ENCODE measurements at regions not wholly inside any gene's neighbourhood (a gene's known extent, or its start where the extent isn't known, plus 50 kb on each side); places are given as distances from the start of the nearest gene placed in this dataset.
"Not testable (repeated sequence)": the region's sequence is repeated elsewhere in the genome, so short reads cannot be mapped to it uniquely, and the experiment has no call there.

GRCh38 chr5:99733146-99733545 is 802.0 kb upstream of the FAM174A start:
- DNase-seq: not testable (repeated sequence)

- not testable (repeated sequence) for DNase-seq
Measured at GRCh38 chr5:99730653-99731052, 801.8 kb upstream of the CHD1 start.

- DNase-seq: no peak
Measured at GRCh38 chr5:99724732-99725290, 796.0 kb upstream of the CHD1 start.

GRCh38 chr5:99721506-99721905 is 792.7 kb upstream of the CHD1 start:
- DNase-seq: no peak

DNA sequence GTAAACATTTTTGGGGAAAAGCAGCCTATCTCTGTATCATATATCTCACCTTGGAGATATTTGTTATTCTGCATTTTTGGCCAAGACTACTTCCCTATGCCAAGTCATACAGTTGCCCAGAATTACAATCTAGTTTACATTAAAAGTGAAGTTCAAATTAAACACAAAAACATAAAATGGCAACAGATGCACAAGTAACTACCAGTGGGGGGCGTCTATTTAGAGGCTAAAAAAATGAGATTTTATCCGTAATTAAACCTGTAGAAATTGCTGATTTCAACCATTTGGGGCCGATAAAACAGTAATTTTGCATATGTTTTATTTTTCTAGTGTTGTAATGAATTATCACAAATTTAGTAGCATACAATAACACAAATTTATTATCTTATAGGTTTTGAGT is 787.1 kb upstream of the CHD1 start:
- DNase-seq: no peak

DNA sequence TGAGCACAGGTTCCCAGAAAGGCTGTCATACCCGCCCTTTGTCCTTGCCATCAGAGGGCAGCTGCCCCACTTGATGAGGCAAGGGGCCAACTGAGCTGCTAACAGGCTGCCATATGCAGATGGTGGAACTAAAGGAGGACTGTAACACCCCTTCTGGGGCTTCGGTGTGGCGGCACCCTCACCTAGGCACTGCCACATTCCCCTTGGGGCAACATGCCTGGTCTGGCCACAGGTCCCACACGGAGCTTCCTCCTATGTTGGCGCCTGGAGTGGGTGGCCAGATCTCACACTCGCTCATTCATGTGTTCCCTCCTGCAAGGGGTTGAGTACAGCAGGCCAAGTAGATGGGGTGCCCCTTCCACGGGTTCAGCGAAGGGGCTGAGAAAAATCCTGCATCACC is 777.4 kb upstream of the CHD1 start:
- DNase-seq: no peak

- DNase-seq: no peak
Measured at GRCh38 chr5:99702565-99702964, 773.8 kb upstream of the CHD1 start.

- no peak for DNase-seq
Measured at GRCh38 chr5:99694884-99695283, 766.1 kb upstream of the CHD1 start.

GRCh38 chr5:99686538-99686937 is 757.7 kb upstream of the CHD1 start:
- DNase-seq: no peak

- DNase-seq: no peak
Measured at GRCh38 chr5:99675974-99676373, 747.2 kb upstream of the CHD1 start.

DNA sequence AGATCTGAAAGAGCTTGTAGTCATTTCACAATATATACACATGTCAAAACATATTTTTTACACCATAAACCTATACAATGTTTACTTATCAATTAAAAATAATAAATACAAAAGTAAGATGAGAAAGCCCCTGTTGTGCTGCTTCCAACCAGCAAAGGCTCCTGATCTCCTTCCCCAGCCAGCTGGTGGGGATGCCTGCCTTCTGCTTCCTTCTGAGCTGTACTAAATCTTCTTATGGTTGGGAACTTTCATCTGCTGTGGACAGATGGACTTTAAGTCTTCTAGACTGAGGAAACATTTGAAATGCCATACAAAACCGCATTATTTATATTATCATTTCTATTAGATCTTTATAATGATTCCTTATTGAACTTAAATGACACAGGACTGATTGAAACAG is 745.3 kb upstream of the CHD1 start:
- DNase-seq: no peak

- DNase-seq: no peak
Measured at GRCh38 chr5:99664972-99665371, 736.2 kb upstream of the CHD1 start.

DNA sequence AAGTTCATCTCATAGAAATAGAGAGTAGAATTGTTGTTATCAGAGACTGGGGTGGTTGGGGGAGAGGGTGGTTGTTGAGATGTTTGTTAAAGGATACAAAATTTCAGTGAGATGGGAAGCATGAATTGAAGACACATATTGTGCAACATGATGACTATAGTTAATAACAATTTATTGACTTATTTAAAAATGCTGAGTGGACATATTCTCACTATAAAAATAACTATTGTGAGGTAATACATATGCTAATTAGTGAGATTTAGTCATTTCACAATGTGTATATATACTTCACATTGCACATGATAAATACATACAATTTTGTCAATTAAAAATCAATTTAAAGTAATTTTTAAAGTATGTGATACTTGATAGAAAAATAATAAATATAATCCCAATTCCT is 722.5 kb upstream of the CHD1 start:
- no peak for DNase-seq

GRCh38 chr5:99646011-99646647 is 717.3 kb upstream of the CHD1 start:
- no peak for DNase-seq

- no peak for DNase-seq
Measured at GRCh38 chr5:99644822-99645221, 716.0 kb upstream of the CHD1 start.

DNA sequence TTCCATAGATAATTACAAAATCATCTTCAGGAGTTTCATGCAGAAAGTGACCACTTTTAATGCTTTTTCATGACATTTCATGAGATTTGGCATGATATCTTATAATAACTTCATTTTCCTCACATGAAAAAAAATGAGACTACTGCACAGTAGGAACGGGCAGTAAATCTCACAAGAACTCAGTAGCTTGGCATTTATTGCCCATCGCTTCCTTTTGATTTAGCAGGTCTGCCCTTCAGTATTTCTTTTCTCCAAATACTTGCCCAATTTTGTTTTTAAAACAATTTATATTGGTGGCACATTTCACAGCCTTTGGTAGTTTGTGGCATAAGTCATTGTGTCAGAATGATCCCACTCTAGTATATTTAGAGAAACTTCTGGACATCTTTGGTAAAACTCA is 711.8 kb upstream of the CHD1 start:
- no peak for DNase-seq

DNA sequence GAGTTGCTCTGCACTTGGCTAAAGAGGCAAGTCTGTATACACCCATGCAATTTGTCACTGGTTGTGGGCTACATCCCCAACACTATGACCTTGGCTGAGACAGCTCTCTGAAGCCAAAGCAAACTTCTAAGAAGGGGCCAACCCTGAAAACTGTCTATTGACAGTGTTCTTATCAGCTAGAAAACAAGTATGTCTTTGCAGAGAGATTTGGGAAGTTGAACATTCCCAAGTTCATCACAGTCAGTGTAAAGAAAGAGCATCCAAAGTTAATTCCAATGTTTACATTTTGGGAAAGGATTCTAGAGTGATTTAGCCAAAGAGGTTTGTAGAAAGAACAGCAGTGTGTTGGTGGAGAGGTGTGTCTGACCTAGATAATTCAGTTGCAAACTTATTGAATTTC is 711.1 kb upstream of the CHD1 start:
- DNase-seq: no peak

DNA sequence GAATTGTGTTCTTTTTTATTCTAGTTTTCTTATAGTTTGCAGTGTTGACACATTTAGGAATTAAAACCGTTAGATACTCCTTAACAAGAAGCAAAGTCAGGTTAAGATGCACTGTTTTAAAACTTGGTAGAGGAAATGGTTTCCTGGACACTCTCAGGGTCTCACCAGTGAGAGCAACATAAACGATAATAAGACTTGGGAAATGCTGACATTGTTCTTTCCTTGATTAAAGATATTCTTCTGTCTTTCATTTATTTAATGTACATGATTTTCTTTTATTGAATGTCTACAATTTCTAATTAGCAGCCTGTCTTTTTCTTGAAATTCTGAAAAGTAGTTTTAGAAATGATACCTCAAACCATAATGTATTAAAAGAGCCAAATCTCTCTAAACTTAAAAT is 707.9 kb upstream of the CHD1 start:
- DNase-seq: no peak

DNA sequence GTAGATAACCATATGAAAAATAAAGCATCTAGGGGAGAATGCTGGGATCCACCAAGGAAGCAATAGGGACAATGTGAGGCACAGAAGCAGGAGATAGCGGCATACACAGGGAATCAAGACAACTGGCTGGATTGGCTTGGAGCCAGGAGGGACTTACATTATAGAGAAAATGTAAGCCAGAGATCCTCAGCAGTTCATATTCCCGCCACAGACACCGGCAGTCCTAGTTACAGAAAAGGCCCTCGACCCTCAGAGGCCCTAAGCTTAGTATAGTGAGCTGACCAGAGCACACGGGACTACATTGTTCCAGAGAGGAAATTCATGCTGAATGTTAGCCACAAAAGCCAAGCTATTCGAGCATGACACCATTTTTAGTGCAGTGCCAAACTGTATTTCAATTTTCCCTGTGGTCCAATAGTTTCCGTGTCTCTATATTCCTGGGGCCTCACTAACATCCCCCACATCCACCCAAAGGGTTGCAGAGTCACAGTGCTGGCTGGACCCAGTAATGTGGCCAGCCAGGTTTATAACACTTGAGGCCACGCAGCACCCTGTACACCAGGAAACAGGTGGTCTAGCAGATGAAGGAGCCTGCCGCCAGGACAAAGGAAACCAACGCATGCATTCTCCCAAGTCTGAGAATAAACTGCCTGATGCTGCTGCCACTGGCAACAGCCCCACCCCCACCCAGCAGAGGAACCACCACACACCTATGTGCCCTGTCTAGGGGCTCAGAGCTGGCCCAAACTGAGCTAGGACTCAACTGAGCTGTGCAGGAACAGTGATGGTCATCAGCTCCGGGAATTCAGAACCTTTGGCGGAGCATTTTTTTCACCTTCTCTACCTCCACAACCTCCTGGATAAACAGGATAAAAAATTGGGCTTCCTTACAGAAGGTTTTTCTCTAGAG is 693.2 kb upstream of the CHD1 start:
- DNase-seq: no peak

DNA sequence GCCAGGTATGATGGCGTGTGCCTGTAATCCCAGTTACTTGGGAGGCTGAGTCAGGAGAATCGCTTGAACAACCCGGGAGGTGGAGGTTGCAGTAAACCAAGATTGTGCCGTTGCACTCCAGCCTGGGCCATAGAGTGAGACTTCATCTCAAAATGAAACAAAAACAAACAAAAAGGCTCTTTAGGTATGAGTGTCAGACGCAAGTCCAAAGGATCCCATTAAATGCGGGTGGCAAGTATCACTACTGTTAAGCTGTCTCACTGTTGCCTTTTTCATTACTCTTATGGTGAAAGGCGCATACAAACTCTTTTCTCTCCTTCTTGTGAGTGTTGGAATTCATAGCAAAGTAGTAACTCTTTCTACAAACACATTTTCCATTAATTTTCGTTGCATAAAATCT is 688.5 kb upstream of the CHD1 start:
- DNase-seq: no peak

DNA sequence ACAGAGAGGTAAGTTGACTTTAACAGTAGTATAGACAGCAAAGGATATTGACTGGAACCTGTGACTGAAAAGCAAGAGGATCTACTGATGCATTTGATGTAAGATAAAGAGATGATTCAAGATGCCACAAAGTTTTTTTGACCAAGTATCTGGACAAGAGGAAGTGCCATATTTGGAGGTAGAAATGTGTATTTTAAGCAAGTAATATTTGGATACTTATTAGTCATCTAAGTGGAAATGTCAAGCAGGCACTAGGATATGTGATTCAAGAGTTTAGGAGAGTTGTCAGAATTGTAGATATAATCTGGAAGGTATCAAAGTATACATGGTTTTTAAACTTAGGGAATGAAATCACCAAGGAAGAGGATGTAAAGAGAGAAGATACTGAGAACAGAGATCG is 686.1 kb upstream of the CHD1 start:
- no peak for DNase-seq

DNA sequence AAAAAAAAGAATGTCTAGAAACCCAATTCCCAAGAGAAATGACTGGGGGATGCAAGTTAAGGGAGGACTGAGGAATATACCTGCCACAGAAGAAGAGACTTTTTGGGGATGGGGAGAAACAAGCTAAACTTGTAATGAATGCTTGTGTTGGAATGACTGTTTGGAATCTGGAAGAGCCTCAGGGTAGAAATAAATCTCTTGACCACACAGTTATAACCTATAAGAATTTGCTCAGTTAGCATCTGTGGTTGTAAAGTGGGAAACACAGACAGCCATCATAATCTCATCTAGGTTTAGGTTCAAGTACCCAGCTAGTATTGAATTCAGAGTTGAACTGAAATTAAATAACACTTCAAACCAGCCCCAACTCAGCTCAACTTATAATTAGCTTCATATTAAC is 678.3 kb upstream of the CHD1 start:
- DNase-seq: no peak

GRCh38 chr5:99605904-99606303 is 677.1 kb upstream of the CHD1 start:
- no peak for DNase-seq

All from anterior cingulate cortex (tissue), 58 donors.